NT2/D1 (cell line): ENCODE measurements at regions not wholly inside any gene's neighbourhood (a gene's known extent, or its start where the extent isn't known, plus 50 kb on each side); places are given as distances from the start of the nearest gene placed in this dataset.

Source experiments
- SUZ12 ChIP-seq: IDR thresholded peaks from 2 replicates; pipeline ENCODE4 v1.6.1; 2011; ENCODE audit not compliant: insufficient read length, insufficient read depth; ENCODE audit errors: extremely low read depth
- YY1 ChIP-seq: IDR thresholded peaks from 2 replicates; pipeline ENCODE4 v1.6.1; 2011; ENCODE audit not compliant: insufficient read length, insufficient read depth

GRCh38 chr3:82229397-82229796, 468.0 kb upstream of the GBE1 start:
- TF ChIP-seq SUZ12 = no peak
- TF ChIP-seq YY1 = no peak
